HEK293 (cell line): ENCODE measurements at regions not wholly inside any gene's neighbourhood (a gene's known extent, or its start where the extent isn't known, plus 50 kb on each side); places are given as distances from the start of the nearest gene placed in this dataset.
A peak's percentile ranks its signal among the peaks of the same experiment; 100 is the strongest.
"Not testable (repeated sequence)": the region's sequence is repeated elsewhere in the genome, so short reads cannot be mapped to it uniquely, and the experiment has no call there.

ENCODE experiments used
- CTCF ChIA-PET: fragments of 350-600 bp; formaldehyde crosslinking; extraction: SDS; loops from one replicate; lab custom pipeline; 2021; ENCODE audit warnings: antibody characterized with exemption; lab: Yijun Ruan, JAX
- POLR2A ChIA-PET: fragments of 300-600 bp; formaldehyde crosslinking; extraction: SDS; loops from one replicate; lab custom pipeline; 2020; ENCODE audit warnings: antibody characterized with exemption, inconsistent platforms; lab: Yijun Ruan, JAX
- H3K27ac ChIP-seq: fragments of 200-500 bp; sonication (Bioruptor generic); 2 replicates; pipeline ENCODE4 v1.5.1; 2014; ENCODE audit warnings: low read depth, low read length, control low read depth, inconsistent platforms; ENCODE audit errors: extremely low read depth
- H3K36me3 ChIP-seq, 2 experiments: fragments of 200-500 bp in 1 of 2; sonication (Bioruptor generic) in 1 of 2; 1 replicate in 1 of 2; 2 replicates in 1 of 2; pipeline ENCODE4 v1.5.1; 2014 to 2017; ENCODE audit warnings: inconsistent platforms in 2 of 2, low read length in 2 of 2; ENCODE audit not compliant: control insufficient read depth in 2 of 2, insufficient read depth in 1 of 2
- H3K4me1 ChIP-seq: fragments of 200-500 bp; sonication (Bioruptor generic); 2 replicates; pipeline ENCODE4 v1.5.1; 2014; ENCODE audit warnings: mild to moderate bottlenecking, low read length, inconsistent platforms; ENCODE audit not compliant: control insufficient read depth, insufficient read depth
- H3K4me3 ChIP-seq: 2 replicates; pipeline ENCODE4 v1.5.1; 2011; ENCODE audit warnings: low read depth, mild to moderate bottlenecking, control low read depth, low read length, moderate library complexity
- H3K9me3 ChIP-seq: fragments of 200-500 bp; sonication (Bioruptor generic); 2 replicates; pipeline ENCODE4 v1.5.1; 2014; ENCODE audit warnings: low read depth, low read length, inconsistent platforms; ENCODE audit not compliant: control insufficient read depth, insufficient read depth
- GLIS1 ChIP-seq: fragments of 450-650 bp; formaldehyde crosslinking; IDR thresholded peaks from 2 replicates; pipeline ENCODE4 v1.5.1; 2016; ENCODE audit warnings: missing biosample characterization, missing genetic modification characterization
- ZBTB11 ChIP-seq: fragments of 450-650 bp; formaldehyde crosslinking; conservative IDR thresholded peaks from 2 replicates; pipeline ENCODE4 v1.5.1; 2016; ENCODE audit warnings: low read depth, missing biosample characterization, missing genetic modification characterization
- ZBTB8A ChIP-seq: fragments of 450-650 bp; formaldehyde crosslinking; IDR thresholded peaks from 2 replicates; pipeline ENCODE4 v1.5.1; 2016; ENCODE audit warnings: missing biosample characterization, missing genetic modification characterization
- ZNF146 ChIP-seq: fragments of 450-650 bp; formaldehyde crosslinking; IDR thresholded peaks from 2 replicates; pipeline ENCODE4 v1.5.1; 2016; ENCODE audit warnings: missing biosample characterization, missing genetic modification characterization
- ZNF155 ChIP-seq: fragments of 450-650 bp; formaldehyde crosslinking; IDR thresholded peaks from 2 replicates; pipeline ENCODE4 v1.5.1; 2016; ENCODE audit warnings: missing biosample characterization, missing genetic modification characterization
- ZNF239 ChIP-seq: fragments of 450-650 bp; formaldehyde crosslinking; IDR thresholded peaks from 2 replicates; pipeline ENCODE4 v1.5.1; 2016; ENCODE audit warnings: missing biosample characterization, missing genetic modification characterization
- ZNF274 ChIP-seq, 2 experiments: fragments of 200-500 bp in 1 of 2; fragments of 450-650 bp in 1 of 2; sonication (Bioruptor generic) in 1 of 2; formaldehyde crosslinking in 1 of 2; IDR thresholded peaks; 2 replicates each; pipeline versions ENCODE4 v1.5.1 to v1.6.1; 2014 to 2016; ENCODE audit warnings: borderline replicate concordance in 1 of 2, inconsistent platforms in 1 of 2, low read length in 1 of 2, missing biosample characterization in 1 of 2, missing genetic modification characterization in 1 of 2
- ZNF362 ChIP-seq: fragments of 450-650 bp; formaldehyde crosslinking; IDR thresholded peaks from 2 replicates; pipeline ENCODE4 v1.5.1; 2016; ENCODE audit warnings: missing biosample characterization, missing genetic modification characterization
- ZNF394 ChIP-seq: fragments of 450-650 bp; formaldehyde crosslinking; IDR thresholded peaks from 2 replicates; pipeline ENCODE4 v1.5.1; 2016; ENCODE audit warnings: missing biosample characterization, missing genetic modification characterization, mild to moderate bottlenecking, moderate library complexity, borderline replicate concordance
- ZNF426 ChIP-seq: fragments of 450-650 bp; formaldehyde crosslinking; IDR thresholded peaks from 2 replicates; pipeline ENCODE4 v1.5.1; 2017; ENCODE audit warnings: missing biosample characterization, missing genetic modification characterization, mild to moderate bottlenecking, inconsistent platforms, moderate library complexity
- ZNF518A ChIP-seq: fragments of 450-650 bp; formaldehyde crosslinking; conservative IDR thresholded peaks from 2 replicates; pipeline ENCODE4 v1.5.1; 2016; ENCODE audit warnings: low read depth, missing biosample characterization, missing genetic modification characterization
- ZNF555 ChIP-seq: fragments of 450-650 bp; formaldehyde crosslinking; conservative IDR thresholded peaks from 2 replicates; pipeline ENCODE4 v1.5.1; 2017; ENCODE audit warnings: missing biosample characterization, mild to moderate bottlenecking, missing genetic modification characterization, inconsistent platforms
- ZNF560 ChIP-seq: fragments of 450-650 bp; formaldehyde crosslinking; IDR thresholded peaks from 2 replicates; pipeline ENCODE4 v1.5.1; 2017; ENCODE audit warnings: missing biosample characterization, missing genetic modification characterization, borderline replicate concordance
- ZNF561 ChIP-seq: fragments of 450-650 bp; IDR thresholded peaks from 2 replicates; pipeline ENCODE4 v1.5.1; 2018; ENCODE audit warnings: missing biosample characterization, missing genetic modification characterization, borderline replicate concordance
- ZNF623 ChIP-seq: fragments of 450-650 bp; formaldehyde crosslinking; IDR thresholded peaks from 2 replicates; pipeline ENCODE4 v1.5.1; 2016; ENCODE audit warnings: missing biosample characterization, missing genetic modification characterization
- ZNF654 ChIP-seq: fragments of 450-650 bp; formaldehyde crosslinking; IDR thresholded peaks from 2 replicates; pipeline ENCODE4 v1.5.1; 2016; ENCODE audit warnings: low read depth, missing biosample characterization, missing genetic modification characterization
- ZSCAN5A ChIP-seq: fragments of 450-650 bp; formaldehyde crosslinking; IDR thresholded peaks from 2 replicates; pipeline ENCODE4 v1.5.1; 2016; ENCODE audit warnings: missing biosample characterization, missing genetic modification characterization

GRCh38 chr9:74078647-74079046 lies 418.5 kb upstream of the RORB start (continued):
- no peak for TF ChIP-seq ZNF274 (IDR thresholded peaks at IDR 0.05; ENCODE audit: low read length)
- TF ChIP-seq ZNF274 (tag by site-specific recombination; IDR thresholded peaks at IDR 0.05; ENCODE audit: borderline replicate concordance), result no peak
- no peak for TF ChIP-seq ZNF239 (tag by site-specific recombination)
- no peak for TF ChIP-seq ZNF561
- TF ChIP-seq GLIS1 (tag by site-specific recombination), result no peak
- no peak for TF ChIP-seq ZNF155 (tag by site-specific recombination)

- peak; percentile 24; the same call in 1 of the 2 replicates for TF ChIP-seq ZBTB8A (tag by site-specific recombination)
- TF ChIP-seq ZNF623 (tag by site-specific recombination), result peak; percentile 25; the same call in 1 of the 2 replicates
- 0 out of 2 replicates have a peak, but pooled peaks have one; percentile 38 for TF ChIP-seq ZBTB11 (tag by site-specific recombination)
- peak; percentile 44 for TF ChIP-seq ZNF426 (tag by site-specific recombination)
- peak; percentile 64; the same call in 1 of the 2 replicates for TF ChIP-seq ZNF518A (tag by site-specific recombination)
- peak; percentile 24; the same call in 1 of the 2 replicates for TF ChIP-seq ZNF555 (tag by site-specific recombination)
- TF ChIP-seq ZNF654 (tag by site-specific recombination), result 0 out of 2 replicates have a peak, but pooled peaks have one; percentile 4
- peak; percentile 52; the same call in 1 of the 2 replicates for TF ChIP-seq ZNF394 (tag by site-specific recombination)
- CTCF ChIA-PET, result not testable (repeated sequence)
Observed at GRCh38 chr9:74080652-74081051, 416.5 kb upstream of the RORB start.

GRCh38 chr9:74083681-74084433 lies 413.3 kb upstream of the RORB start:
- H3K4me1 ChIP-seq, result no peaks in the 10 kb centered on the region
- H3K9me3 ChIP-seq, result no peaks in the 10 kb centered on the region
- H3K27ac ChIP-seq, result no peak overlapping the region
- ChIA-PET CTCF (no interaction called here), POLR2A (no interaction called here)
- no peaks in the 10 kb centered on the region for H3K36me3 ChIP-seq
- H3K4me3 ChIP-seq, result no peak overlapping the region
- TF ChIP-seq ZNF146 (tag by site-specific recombination) (no peak), ZSCAN5A (tag by site-specific recombination) (no peak), ZNF274 (IDR thresholded peaks at IDR 0.05; ENCODE audit: low read length) (no peak), ZNF274 (tag by site-specific recombination; IDR thresholded peaks at IDR 0.05; ENCODE audit: borderline replicate concordance) (no peak), ZNF362 (tag by site-specific recombination) (no peak), ZNF560 (tag by site-specific recombination) (no peak)

More at GRCh38 chr9:74080652-74081051, 416.5 kb upstream of the RORB start:
- H3K4me1 ChIP-seq, H3K27ac ChIP-seq, POLR2A ChIA-PET, H3K9me3 ChIP-seq, H3K36me3 ChIP-seq, H3K4me3 ChIP-seq: not testable (repeated sequence)
